ENCODE measurements at regions not wholly inside any gene's neighbourhood (a gene's known extent, or its start where the extent isn't known, plus 50 kb on each side); places are given as distances from the start of the nearest gene placed in this dataset.
"Not testable (repeated sequence)": the region's sequence is repeated elsewhere in the genome, so short reads cannot be mapped to it uniquely, and the experiment has no call there.

- WGBS, 2 donors (ENCODE audit: extremely low coverage in 2 of 2, insufficient read length in 2 of 2, insufficient replicate concordance in 1 of 2): 100% methylated on average over 1 of the region's 6 CpGs; no CpG with 5 or more reads in 1 of the 2 donors
- Histone ChIP-seq H3K18ac (ENCODE audit: low read length) (no peak overlapping the region), H3K4me1 (ENCODE audit: control insufficient read depth in 2 of 2, insufficient read depth in 1 of 2, low read depth in 1 of 2, low read length in 2 of 2) (peaks cover 0 to 2% of the 10 kb centered on the region in 2 donors), H4K8ac (ENCODE audit: low read depth, low read length) (no peak overlapping the region), H3K9ac (ENCODE audit: low read depth, low read length, poor library complexity) (no peak overlapping the region), H3K14ac (ENCODE audit: low read length) (no peak overlapping the region), H2BK120ac (ENCODE audit: low read depth, low read length) (no peak overlapping the region), H3K4me3 (ENCODE audit: low read length in 2 of 2) (no peak overlapping the region), H3K36me3 (replicated peaks in 1 of 2; ENCODE audit: control insufficient read depth in 2 of 2, insufficient read depth in 2 of 2, low read length in 2 of 2) (peaks cover 0 to 4% of the 10 kb centered on the region in 2 donors), H3K27me3 (ENCODE audit: control insufficient read depth in 3 of 3, insufficient read depth in 3 of 3, low read depth in 1 of 3, low read length in 3 of 3) (no peaks in the 10 kb centered on the region), H3K4me2 (ENCODE audit: insufficient read depth, low read length, poor library complexity, severe bottlenecking) (no peak overlapping the region), H2BK15ac (ENCODE audit: low read length) (no peak overlapping the region), H3K23ac (ENCODE audit: low read depth, low read length, poor library complexity) (no peak overlapping the region), H4K91ac (ENCODE audit: low read depth, low read length, poor library complexity) (no peak overlapping the region), H2AFZ (ENCODE audit: low read length) (no peak overlapping the region), H2BK5ac (ENCODE audit: low read length) (no peak overlapping the region), H3K79me1 (ENCODE audit: low read depth, low read length) (no peaks in the 10 kb centered on the region), H3K4ac (ENCODE audit: low read length) (no peak overlapping the region), H3K27ac (replicated peaks; ENCODE audit: low read length) (no peak overlapping the region), H2AK5ac (ENCODE audit: low read depth, low read length) (no peak overlapping the region), H2BK12ac (ENCODE audit: low read length) (no peak overlapping the region), H3K9me3 (replicated peaks in 1 of 2; ENCODE audit: control insufficient read depth in 2 of 2, insufficient read depth in 1 of 2, low read depth in 1 of 2, low read length in 2 of 2) (peaks cover 0 to 5% of the 10 kb centered on the region in 2 donors)
- no peak for DNase-seq (ENCODE audit: low spot score)
Measured at GRCh38 chr4:186404562-186405134, 138.7 kb downstream of the F11 start.

GRCh38 chr4:186400676-186401075 lies 134.7 kb downstream of the F11 start:
- H3K36me3 ChIP-seq (replicated peaks in 1 of 2; ENCODE audit: control insufficient read depth in 2 of 2, insufficient read depth in 2 of 2, low read length in 2 of 2): peaks cover 0 to under 1% of the 10 kb centered on the region in 2 donors
- no CpG with 5 or more reads among the region's 6 CpGs for WGBS, 2 donors (ENCODE audit: extremely low coverage in 2 of 2, insufficient read length in 2 of 2, insufficient replicate concordance in 1 of 2)
- no peak for DNase-seq (ENCODE audit: low spot score)

GRCh38 chr4:186392017-186392416 lies 126.0 kb downstream of the F11 start:
- no peak overlapping the region for H3K4ac ChIP-seq (ENCODE audit: low read length)
- H3K4me2 ChIP-seq (ENCODE audit: insufficient read depth, low read length, poor library complexity, severe bottlenecking): no peak overlapping the region
- H2BK120ac ChIP-seq (ENCODE audit: low read depth, low read length): no peak overlapping the region
- DNase-seq (ENCODE audit: low spot score): no peak
- no peak overlapping the region for H3K27ac ChIP-seq (replicated peaks; ENCODE audit: low read length)
- H4K8ac ChIP-seq (ENCODE audit: low read depth, low read length): no peak overlapping the region
- H2BK5ac ChIP-seq (ENCODE audit: low read length): no peak overlapping the region
- no peaks in the 10 kb centered on the region for H3K4me1 ChIP-seq (ENCODE audit: control insufficient read depth in 2 of 2, insufficient read depth in 1 of 2, low read depth in 1 of 2, low read length in 2 of 2)
- peaks cover 0 to 4% of the 10 kb centered on the region in 2 donors for H3K9me3 ChIP-seq (replicated peaks in 1 of 2; ENCODE audit: control insufficient read depth in 2 of 2, insufficient read depth in 1 of 2, low read depth in 1 of 2, low read length in 2 of 2)
- no peak overlapping the region for H2BK15ac ChIP-seq (ENCODE audit: low read length)
- no peak overlapping the region for H4K91ac ChIP-seq (ENCODE audit: low read depth, low read length, poor library complexity)
- H3K4me3 ChIP-seq (ENCODE audit: low read length in 2 of 2): no peak overlapping the region
- no peak overlapping the region for H3K14ac ChIP-seq (ENCODE audit: low read length)
- no CpG with 5 or more reads among the region's 10 CpGs for WGBS, 2 donors (ENCODE audit: extremely low coverage in 2 of 2, insufficient read length in 2 of 2, insufficient replicate concordance in 1 of 2)
- no peaks in the 10 kb centered on the region for H3K36me3 ChIP-seq (replicated peaks in 1 of 2; ENCODE audit: control insufficient read depth in 2 of 2, insufficient read depth in 2 of 2, low read length in 2 of 2)
- H3K79me1 ChIP-seq (ENCODE audit: low read depth, low read length): no peaks in the 10 kb centered on the region
- H2BK12ac ChIP-seq (ENCODE audit: low read length): no peak overlapping the region
- no peak overlapping the region for H2AK5ac ChIP-seq (ENCODE audit: low read depth, low read length)
- H3K23ac ChIP-seq (ENCODE audit: low read depth, low read length, poor library complexity): no peak overlapping the region
- peak overlapping the region; percentile 57 for H3K18ac ChIP-seq (ENCODE audit: low read length)
- H3K9ac ChIP-seq (ENCODE audit: low read depth, low read length, poor library complexity): no peak overlapping the region
- no peaks in the 10 kb centered on the region for H3K27me3 ChIP-seq (ENCODE audit: control insufficient read depth in 3 of 3, insufficient read depth in 3 of 3, low read depth in 1 of 3, low read length in 3 of 3)
- peak overlapping the region; percentile 30 for H2AFZ ChIP-seq (ENCODE audit: low read length)

More at GRCh38 chr4:186400676-186401075, 134.7 kb downstream of the F11 start:
- no peak overlapping the region for H3K18ac ChIP-seq (ENCODE audit: low read length)
- no peaks in the 10 kb centered on the region for H3K79me1 ChIP-seq (ENCODE audit: low read depth, low read length)
- no peak overlapping the region for H3K4me3 ChIP-seq (ENCODE audit: low read length in 2 of 2)
- H2AFZ ChIP-seq (ENCODE audit: low read length): no peak overlapping the region
- no peak overlapping the region for H2BK5ac ChIP-seq (ENCODE audit: low read length)
- no peak overlapping the region for H2BK120ac ChIP-seq (ENCODE audit: low read depth, low read length)
- H3K4me1 ChIP-seq (ENCODE audit: control insufficient read depth in 2 of 2, insufficient read depth in 1 of 2, low read depth in 1 of 2, low read length in 2 of 2): peaks cover 0 to 2% of the 10 kb centered on the region in 2 donors
- H3K4me2 ChIP-seq (ENCODE audit: insufficient read depth, low read length, poor library complexity, severe bottlenecking): no peak overlapping the region
- no peak overlapping the region for H4K8ac ChIP-seq (ENCODE audit: low read depth, low read length)
- no peak overlapping the region for H3K9ac ChIP-seq (ENCODE audit: low read depth, low read length, poor library complexity)
- H3K9me3 ChIP-seq (replicated peaks in 1 of 2; ENCODE audit: control insufficient read depth in 2 of 2, insufficient read depth in 1 of 2, low read depth in 1 of 2, low read length in 2 of 2): peaks cover 0 to under 1% of the 10 kb centered on the region in 2 donors
- H2AK5ac ChIP-seq (ENCODE audit: low read depth, low read length): no peak overlapping the region
- no peak overlapping the region for H2BK12ac ChIP-seq (ENCODE audit: low read length)
- no peak overlapping the region for H3K27ac ChIP-seq (replicated peaks; ENCODE audit: low read length)
- H3K23ac ChIP-seq (ENCODE audit: low read depth, low read length, poor library complexity): no peak overlapping the region
- no peak overlapping the region for H2BK15ac ChIP-seq (ENCODE audit: low read length)
- no peaks in the 10 kb centered on the region for H3K27me3 ChIP-seq (ENCODE audit: control insufficient read depth in 3 of 3, insufficient read depth in 3 of 3, low read depth in 1 of 3, low read length in 3 of 3)
- H4K91ac ChIP-seq (ENCODE audit: low read depth, low read length, poor library complexity): no peak overlapping the region
- H3K14ac ChIP-seq (ENCODE audit: low read length): no peak overlapping the region
- no peak overlapping the region for H3K4ac ChIP-seq (ENCODE audit: low read length)

- H3K23ac ChIP-seq (ENCODE audit: low read depth, low read length, poor library complexity); H4K8ac ChIP-seq (ENCODE audit: low read depth, low read length); DNase-seq (ENCODE audit: low spot score); H2BK15ac ChIP-seq (ENCODE audit: low read length); H2BK120ac ChIP-seq (ENCODE audit: low read depth, low read length); H3K4ac ChIP-seq (ENCODE audit: low read length); H3K79me1 ChIP-seq (ENCODE audit: low read depth, low read length); H4K91ac ChIP-seq (ENCODE audit: low read depth, low read length, poor library complexity); H3K9me3 ChIP-seq (replicated peaks in 1 of 2; ENCODE audit: control insufficient read depth in 2 of 2, insufficient read depth in 1 of 2, low read depth in 1 of 2, low read length in 2 of 2); H2AFZ ChIP-seq (ENCODE audit: low read length); H3K14ac ChIP-seq (ENCODE audit: low read length); H3K4me3 ChIP-seq (ENCODE audit: low read length in 2 of 2); H3K18ac ChIP-seq (ENCODE audit: low read length); H3K27ac ChIP-seq (replicated peaks; ENCODE audit: low read length); H2AK5ac ChIP-seq (ENCODE audit: low read depth, low read length); H3K36me3 ChIP-seq (replicated peaks in 1 of 2; ENCODE audit: control insufficient read depth in 2 of 2, insufficient read depth in 2 of 2, low read length in 2 of 2); H2BK12ac ChIP-seq (ENCODE audit: low read length); H2BK5ac ChIP-seq (ENCODE audit: low read length); H3K9ac ChIP-seq (ENCODE audit: low read depth, low read length, poor library complexity); H3K27me3 ChIP-seq (ENCODE audit: control insufficient read depth in 3 of 3, insufficient read depth in 3 of 3, low read depth in 1 of 3, low read length in 3 of 3); H3K4me1 ChIP-seq (ENCODE audit: control insufficient read depth in 2 of 2, insufficient read depth in 1 of 2, low read depth in 1 of 2, low read length in 2 of 2); H3K4me2 ChIP-seq (ENCODE audit: insufficient read depth, low read length, poor library complexity, severe bottlenecking): not testable (repeated sequence)
- no CpG with 5 or more reads among the region's 1 CpG for WGBS, 2 donors (ENCODE audit: extremely low coverage in 2 of 2, insufficient read length in 2 of 2, insufficient replicate concordance in 1 of 2)
Measured at GRCh38 chr4:186384328-186384727, 118.3 kb downstream of the F11 start.

Data from neuronal stem cell (in vitro differentiated cells).